ENCODE measurements at regions not wholly inside any gene's neighbourhood (a gene's known extent, or its start where the extent isn't known, plus 50 kb on each side); places are given as distances from the start of the nearest gene placed in this dataset.

- POLR2A ChIA-PET = no interaction called here
- no TSS peak for BruUV-seq (replicated peaks)
- no peaks in the 10 kb centered on the region for H3K4me1 ChIP-seq (ENCODE audit: insufficient read depth, low read length, poor library complexity, severe bottlenecking)
- H3K4me2 ChIP-seq (ENCODE audit: low read length) = no peak overlapping the region
- intact Hi-C loops (cut with micrococcal nuclease; ENCODE audit: unreplicated experiment) = no loop called here
- H4K20me1 ChIP-seq (ENCODE audit: insufficient read depth, low read length) = no peaks in the 10 kb centered on the region
- H3K9me3 ChIP-seq (ENCODE audit: low read length) = no peaks in the 10 kb centered on the region
- H3K79me2 ChIP-seq (ENCODE audit: insufficient read depth, low read depth, low read length) = no peaks in the 10 kb centered on the region
- CTCF ChIA-PET (ENCODE audit: unreplicated experiment) = no interaction called here
- H3K36me3 ChIP-seq (ENCODE audit: insufficient read depth, low read length) = no peaks in the 10 kb centered on the region
- no peak overlapping the region for H3K4me3 ChIP-seq (ENCODE audit: low read depth, low read length, poor library complexity, severe bottlenecking)
- no peak overlapping the region for H2AFZ ChIP-seq (ENCODE audit: low read length)
- no peaks in the 10 kb centered on the region for H3K9me2 ChIP-seq (ENCODE audit: insufficient read depth, low read length)
- TF ChIP-seq EZH2phosphoT487 (IDR thresholded peaks at IDR 0.05; ENCODE audit: borderline replicate concordance, low read depth, low read length) (no peak), CTCF (conservative IDR thresholded peaks at IDR 0.05; ENCODE audit: low read length) (no peak)
- H3K27ac ChIP-seq (ENCODE audit: low read depth, low read length, poor library complexity, severe bottlenecking) = no peak overlapping the region
- DNase-seq (ENCODE audit: low spot score) = no peak
Observed at GRCh38 chr15:96494505-96494904, 164.0 kb downstream of the NR2F2 start.

GRCh38 chr15:96495386-96495785, 164.9 kb downstream of the NR2F2 start:
- no peak for DNase-seq (ENCODE audit: low spot score)
- intact Hi-C loops (cut with micrococcal nuclease; ENCODE audit: unreplicated experiment) = no loop called here
- BruUV-seq (replicated peaks) = no TSS peak
- Histone ChIP-seq H3K4me1 (ENCODE audit: insufficient read depth, low read length, poor library complexity, severe bottlenecking) (no peaks in the 10 kb centered on the region), H3K27ac (ENCODE audit: low read depth, low read length, poor library complexity, severe bottlenecking) (no peak overlapping the region), H3K79me2 (ENCODE audit: insufficient read depth, low read depth, low read length) (no peaks in the 10 kb centered on the region), H3K9me2 (ENCODE audit: insufficient read depth, low read length) (no peaks in the 10 kb centered on the region), H2AFZ (ENCODE audit: low read length) (no peak overlapping the region), H3K36me3 (ENCODE audit: insufficient read depth, low read length) (no peaks in the 10 kb centered on the region), H3K4me2 (ENCODE audit: low read length) (no peak overlapping the region), H4K20me1 (ENCODE audit: insufficient read depth, low read length) (no peaks in the 10 kb centered on the region), H3K4me3 (ENCODE audit: low read depth, low read length, poor library complexity, severe bottlenecking) (no peak overlapping the region), H3K9me3 (ENCODE audit: low read length) (no peaks in the 10 kb centered on the region)
- TF ChIP-seq EZH2phosphoT487 (IDR thresholded peaks at IDR 0.05; ENCODE audit: borderline replicate concordance, low read depth, low read length) (no peak), CTCF (conservative IDR thresholded peaks at IDR 0.05; ENCODE audit: low read length) (no peak)
- CTCF ChIA-PET (ENCODE audit: unreplicated experiment) = no interaction called here
- POLR2A ChIA-PET = interaction anchor here (0.6 kb wide), 1 partner anchor 24 kb away, joined by 3 read pairs; no protein-coding TSS in a partner anchor

GRCh38 chr15:96497951-96498350, 167.5 kb downstream of the NR2F2 start:
- no peaks in the 10 kb centered on the region for H3K79me2 ChIP-seq (ENCODE audit: insufficient read depth, low read depth, low read length)
- H2AFZ ChIP-seq (ENCODE audit: low read length) = no peak overlapping the region
- intact Hi-C loops (cut with micrococcal nuclease; ENCODE audit: unreplicated experiment) = no loop called here
- H4K20me1 ChIP-seq (ENCODE audit: insufficient read depth, low read length) = no peaks in the 10 kb centered on the region
- no peaks in the 10 kb centered on the region for H3K9me2 ChIP-seq (ENCODE audit: insufficient read depth, low read length)
- ChIA-PET CTCF (ENCODE audit: unreplicated experiment) (no interaction called here), POLR2A (interaction anchor here (0.7 kb wide), 1 partner anchor 224 kb away, joined by 6 read pairs; no protein-coding TSS in a partner anchor)
- H3K4me3 ChIP-seq (ENCODE audit: low read depth, low read length, poor library complexity, severe bottlenecking) = no peak overlapping the region
- H3K4me2 ChIP-seq (ENCODE audit: low read length) = no peak overlapping the region
- DNase-seq (ENCODE audit: low spot score) = no peak
- no peak overlapping the region for H3K27ac ChIP-seq (ENCODE audit: low read depth, low read length, poor library complexity, severe bottlenecking)
- no peaks in the 10 kb centered on the region for H3K9me3 ChIP-seq (ENCODE audit: low read length)
- no peaks in the 10 kb centered on the region for H3K4me1 ChIP-seq (ENCODE audit: insufficient read depth, low read length, poor library complexity, severe bottlenecking)
- no peaks in the 10 kb centered on the region for H3K36me3 ChIP-seq (ENCODE audit: insufficient read depth, low read length)
- TF ChIP-seq CTCF (conservative IDR thresholded peaks at IDR 0.05; ENCODE audit: low read length) (no peak), EZH2phosphoT487 (IDR thresholded peaks at IDR 0.05; ENCODE audit: borderline replicate concordance, low read depth, low read length) (no peak)
- BruUV-seq (replicated peaks) = no TSS peak
